ENCODE measurements at regions not wholly inside any gene's neighbourhood (a gene's known extent, or its start where the extent isn't known, plus 50 kb on each side); places are given as distances from the start of the nearest gene placed in this dataset.
A peak's percentile ranks its signal among the peaks of the same experiment; 100 is the strongest.

DNA sequence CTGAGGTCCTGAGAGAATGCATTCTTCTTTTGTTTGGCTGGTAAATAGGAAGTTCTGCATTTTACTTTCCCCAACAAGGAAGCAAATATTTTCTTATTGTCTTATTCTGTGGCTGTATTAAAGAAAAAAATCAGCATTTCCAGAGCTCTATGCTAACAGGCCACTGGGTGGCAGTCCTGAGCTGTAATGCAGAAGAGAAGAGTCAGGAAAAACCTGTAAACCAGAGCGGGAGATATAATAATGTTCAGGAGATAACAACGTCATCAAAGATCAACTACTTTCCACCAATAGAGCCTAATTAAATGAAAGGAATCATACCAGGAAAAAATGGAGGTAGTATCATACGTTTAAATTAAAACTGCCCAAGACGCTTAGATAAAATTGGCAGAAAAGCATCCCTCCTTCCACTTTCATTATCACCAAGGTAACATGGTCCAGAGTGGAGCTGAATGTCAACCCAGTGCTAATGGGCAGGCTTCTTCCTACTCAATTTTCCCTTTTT is 55.6 kb upstream of the CARMIL1 start (continued):
- TF ChIP-seq HNF4G (IDR thresholded peaks at IDR 0.05; ENCODE audit: borderline replicate concordance, low read depth, low read length) (no peak), HNF4G (CRISPR knock-in tag; IDR thresholded peaks at IDR 0.05; ENCODE audit: borderline replicate concordance, low read depth) (no peak), ZFP41 (CRISPR knock-in tag; IDR thresholded peaks at IDR 0.05; ENCODE audit: borderline replicate concordance) (no peak), ZNF790 (CRISPR knock-in tag; IDR thresholded peaks at IDR 0.05; ENCODE audit: borderline replicate concordance) (no peak), SMARCC2 (IDR thresholded peaks at IDR 0.05) (no peak), ZBTB1 (CRISPR knock-in tag; IDR thresholded peaks at IDR 0.05; ENCODE audit: borderline replicate concordance) (no peak), RFX3 (CRISPR knock-in tag; IDR thresholded peaks at IDR 0.05) (no peak), TRIM24 (CRISPR knock-in tag; IDR thresholded peaks at IDR 0.05) (no peak), ZNF709 (CRISPR knock-in tag; IDR thresholded peaks at IDR 0.05) (no peak), MAFK (conservative IDR thresholded peaks at IDR 0.05 in 1 of 2, IDR thresholded peaks at IDR 0.05 in 1 of 2; ENCODE audit: low read length in 2 of 2) (0 out of 4 replicates have a peak, but pooled peaks of 1 of the 2 experiments have one; percentile 6), SOX13 (IDR thresholded peaks at IDR 0.05) (no peak), SOX13 (CRISPR knock-in tag; conservative IDR thresholded peaks at IDR 0.05 in 1 of 2, IDR thresholded peaks at IDR 0.05 in 1 of 2) (no peak), ZNF691 (CRISPR knock-in tag; IDR thresholded peaks at IDR 0.05; ENCODE audit: borderline replicate concordance, low read depth) (no peak), ZNF430 (CRISPR knock-in tag; IDR thresholded peaks at IDR 0.05) (no peak), ZNF235 (CRISPR knock-in tag; IDR thresholded peaks at IDR 0.05; ENCODE audit: borderline replicate concordance) (no peak), ZMYM2 (CRISPR knock-in tag; IDR thresholded peaks at IDR 0.05) (no peak), ELF1 (CRISPR knock-in tag; IDR thresholded peaks at IDR 0.05) (no peak)
- TF ChIP-seq, protein P1, sequence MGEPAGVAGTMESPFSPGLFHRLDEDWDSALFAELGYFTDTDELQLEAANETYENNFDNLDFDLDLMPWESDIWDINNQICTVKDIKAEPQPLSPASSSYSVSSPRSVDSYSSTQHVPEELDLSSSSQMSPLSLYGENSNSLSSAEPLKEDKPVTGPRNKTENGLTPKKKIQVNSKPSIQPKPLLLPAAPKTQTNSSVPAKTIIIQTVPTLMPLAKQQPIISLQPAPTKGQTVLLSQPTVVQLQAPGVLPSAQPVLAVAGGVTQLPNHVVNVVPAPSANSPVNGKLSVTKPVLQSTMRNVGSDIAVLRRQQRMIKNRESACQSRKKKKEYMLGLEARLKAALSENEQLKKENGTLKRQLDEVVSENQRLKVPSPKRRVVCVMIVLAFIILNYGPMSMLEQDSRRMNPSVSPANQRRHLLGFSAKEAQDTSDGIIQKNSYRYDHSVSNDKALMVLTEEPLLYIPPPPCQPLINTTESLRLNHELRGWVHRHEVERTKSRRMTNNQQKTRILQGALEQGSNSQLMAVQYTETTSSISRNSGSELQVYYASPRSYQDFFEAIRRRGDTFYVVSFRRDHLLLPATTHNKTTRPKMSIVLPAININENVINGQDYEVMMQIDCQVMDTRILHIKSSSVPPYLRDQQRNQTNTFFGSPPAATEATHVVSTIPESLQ (CRISPR knock-in tag; conservative IDR thresholded peaks at IDR 0.05) = no peak
- TF ChIP-seq, protein P2, sequence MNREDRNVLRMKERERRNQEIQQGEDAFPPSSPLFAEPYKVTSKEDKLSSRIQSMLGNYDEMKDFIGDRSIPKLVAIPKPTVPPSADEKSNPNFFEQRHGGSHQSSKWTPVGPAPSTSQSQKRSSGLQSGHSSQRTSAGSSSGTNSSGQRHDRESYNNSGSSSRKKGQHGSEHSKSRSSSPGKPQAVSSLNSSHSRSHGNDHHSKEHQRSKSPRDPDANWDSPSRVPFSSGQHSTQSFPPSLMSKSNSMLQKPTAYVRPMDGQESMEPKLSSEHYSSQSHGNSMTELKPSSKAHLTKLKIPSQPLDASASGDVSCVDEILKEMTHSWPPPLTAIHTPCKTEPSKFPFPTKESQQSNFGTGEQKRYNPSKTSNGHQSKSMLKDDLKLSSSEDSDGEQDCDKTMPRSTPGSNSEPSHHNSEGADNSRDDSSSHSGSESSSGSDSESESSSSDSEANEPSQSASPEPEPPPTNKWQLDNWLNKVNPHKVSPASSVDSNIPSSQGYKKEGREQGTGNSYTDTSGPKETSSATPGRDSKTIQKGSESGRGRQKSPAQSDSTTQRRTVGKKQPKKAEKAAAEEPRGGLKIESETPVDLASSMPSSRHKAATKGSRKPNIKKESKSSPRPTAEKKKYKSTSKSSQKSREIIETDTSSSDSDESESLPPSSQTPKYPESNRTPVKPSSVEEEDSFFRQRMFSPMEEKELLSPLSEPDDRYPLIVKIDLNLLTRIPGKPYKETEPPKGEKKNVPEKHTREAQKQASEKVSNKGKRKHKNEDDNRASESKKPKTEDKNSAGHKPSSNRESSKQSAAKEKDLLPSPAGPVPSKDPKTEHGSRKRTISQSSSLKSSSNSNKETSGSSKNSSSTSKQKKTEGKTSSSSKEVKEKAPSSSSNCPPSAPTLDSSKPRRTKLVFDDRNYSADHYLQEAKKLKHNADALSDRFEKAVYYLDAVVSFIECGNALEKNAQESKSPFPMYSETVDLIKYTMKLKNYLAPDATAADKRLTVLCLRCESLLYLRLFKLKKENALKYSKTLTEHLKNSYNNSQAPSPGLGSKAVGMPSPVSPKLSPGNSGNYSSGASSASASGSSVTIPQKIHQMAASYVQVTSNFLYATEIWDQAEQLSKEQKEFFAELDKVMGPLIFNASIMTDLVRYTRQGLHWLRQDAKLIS (CRISPR knock-in tag; IDR thresholded peaks at IDR 0.05) = no peak
- TF ChIP-seq, protein P3, sequence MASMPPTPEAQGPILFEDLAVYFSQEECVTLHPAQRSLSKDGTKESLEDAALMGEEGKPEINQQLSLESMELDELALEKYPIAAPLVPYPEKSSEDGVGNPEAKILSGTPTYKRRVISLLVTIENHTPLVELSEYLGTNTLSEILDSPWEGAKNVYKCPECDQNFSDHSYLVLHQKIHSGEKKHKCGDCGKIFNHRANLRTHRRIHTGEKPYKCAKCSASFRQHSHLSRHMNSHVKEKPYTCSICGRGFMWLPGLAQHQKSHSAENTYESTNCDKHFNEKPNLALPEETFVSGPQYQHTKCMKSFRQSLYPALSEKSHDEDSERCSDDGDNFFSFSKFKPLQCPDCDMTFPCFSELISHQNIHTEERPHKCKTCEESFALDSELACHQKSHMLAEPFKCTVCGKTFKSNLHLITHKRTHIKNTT (CRISPR knock-in tag; IDR thresholded peaks at IDR 0.05) = no peak
- TF ChIP-seq, protein P4, sequence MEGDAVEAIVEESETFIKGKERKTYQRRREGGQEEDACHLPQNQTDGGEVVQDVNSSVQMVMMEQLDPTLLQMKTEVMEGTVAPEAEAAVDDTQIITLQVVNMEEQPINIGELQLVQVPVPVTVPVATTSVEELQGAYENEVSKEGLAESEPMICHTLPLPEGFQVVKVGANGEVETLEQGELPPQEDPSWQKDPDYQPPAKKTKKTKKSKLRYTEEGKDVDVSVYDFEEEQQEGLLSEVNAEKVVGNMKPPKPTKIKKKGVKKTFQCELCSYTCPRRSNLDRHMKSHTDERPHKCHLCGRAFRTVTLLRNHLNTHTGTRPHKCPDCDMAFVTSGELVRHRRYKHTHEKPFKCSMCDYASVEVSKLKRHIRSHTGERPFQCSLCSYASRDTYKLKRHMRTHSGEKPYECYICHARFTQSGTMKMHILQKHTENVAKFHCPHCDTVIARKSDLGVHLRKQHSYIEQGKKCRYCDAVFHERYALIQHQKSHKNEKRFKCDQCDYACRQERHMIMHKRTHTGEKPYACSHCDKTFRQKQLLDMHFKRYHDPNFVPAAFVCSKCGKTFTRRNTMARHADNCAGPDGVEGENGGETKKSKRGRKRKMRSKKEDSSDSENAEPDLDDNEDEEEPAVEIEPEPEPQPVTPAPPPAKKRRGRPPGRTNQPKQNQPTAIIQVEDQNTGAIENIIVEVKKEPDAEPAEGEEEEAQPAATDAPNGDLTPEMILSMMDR (CRISPR knock-in tag; IDR thresholded peaks at IDR 0.05) = peak; percentile 84
